ENCODE measurements at regions not wholly inside any gene's neighbourhood (a gene's known extent, or its start where the extent isn't known, plus 50 kb on each side); places are given as distances from the start of the nearest gene placed in this dataset.

DNA sequence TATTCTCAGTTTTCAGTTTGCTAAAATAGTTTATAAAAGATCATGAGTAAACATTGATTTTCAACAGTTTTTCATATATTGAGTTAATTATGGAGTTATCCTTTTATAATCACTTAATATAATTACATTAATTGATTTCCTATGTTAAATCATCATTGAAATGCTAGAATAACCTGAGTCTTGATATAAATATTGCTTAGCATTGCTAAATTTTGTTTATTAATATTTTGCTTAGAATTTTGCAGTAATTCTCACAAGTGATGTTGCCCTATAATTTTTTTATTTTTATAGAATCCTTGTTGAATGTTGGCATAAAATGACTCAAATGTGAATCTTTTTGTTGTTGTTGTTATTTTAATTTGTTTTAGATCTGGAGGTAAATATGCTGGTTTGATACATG lies 654.2 kb downstream of the OTOL1 start:
- DNase-seq (ENCODE audit: extremely low spot score, unreplicated experiment): no peak
- Mint-ChIP-seq H3K9me3 (no peaks in the 10 kb centered on the region), H3K27me3 (no peaks in the 10 kb centered on the region), H3K36me3 (no peaks in the 10 kb centered on the region), H3K4me1 (ENCODE audit: unreplicated experiment) (no peaks in the 10 kb centered on the region), H3K4me3 (no peak overlapping the region), H3K27ac (no peak overlapping the region)
- TF ChIP-seq, protein P1, sequence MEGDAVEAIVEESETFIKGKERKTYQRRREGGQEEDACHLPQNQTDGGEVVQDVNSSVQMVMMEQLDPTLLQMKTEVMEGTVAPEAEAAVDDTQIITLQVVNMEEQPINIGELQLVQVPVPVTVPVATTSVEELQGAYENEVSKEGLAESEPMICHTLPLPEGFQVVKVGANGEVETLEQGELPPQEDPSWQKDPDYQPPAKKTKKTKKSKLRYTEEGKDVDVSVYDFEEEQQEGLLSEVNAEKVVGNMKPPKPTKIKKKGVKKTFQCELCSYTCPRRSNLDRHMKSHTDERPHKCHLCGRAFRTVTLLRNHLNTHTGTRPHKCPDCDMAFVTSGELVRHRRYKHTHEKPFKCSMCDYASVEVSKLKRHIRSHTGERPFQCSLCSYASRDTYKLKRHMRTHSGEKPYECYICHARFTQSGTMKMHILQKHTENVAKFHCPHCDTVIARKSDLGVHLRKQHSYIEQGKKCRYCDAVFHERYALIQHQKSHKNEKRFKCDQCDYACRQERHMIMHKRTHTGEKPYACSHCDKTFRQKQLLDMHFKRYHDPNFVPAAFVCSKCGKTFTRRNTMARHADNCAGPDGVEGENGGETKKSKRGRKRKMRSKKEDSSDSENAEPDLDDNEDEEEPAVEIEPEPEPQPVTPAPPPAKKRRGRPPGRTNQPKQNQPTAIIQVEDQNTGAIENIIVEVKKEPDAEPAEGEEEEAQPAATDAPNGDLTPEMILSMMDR (conservative IDR thresholded peaks at IDR 0.05): no peak

DNA sequence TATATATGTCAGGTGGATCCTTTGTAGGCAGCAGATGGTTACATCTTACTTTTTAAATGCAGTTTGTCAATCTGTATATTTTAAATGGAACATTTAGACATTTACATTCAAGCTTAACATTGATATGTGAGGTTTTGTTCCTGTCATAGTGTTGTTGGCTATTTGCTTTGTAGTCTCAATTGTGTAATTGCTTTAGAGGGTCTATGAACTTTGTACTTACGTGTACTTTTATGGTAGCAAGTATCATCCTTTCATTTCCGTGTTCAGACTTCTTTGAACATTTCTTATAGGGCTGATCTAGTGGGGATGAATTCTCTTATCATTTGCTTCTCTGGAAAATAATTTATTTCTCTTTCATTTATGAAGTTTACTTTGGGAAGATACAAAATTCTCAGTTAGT lies 656.0 kb downstream of the OTOL1 start:
- no peaks in the 10 kb centered on the region for H3K36me3 Mint-ChIP-seq
- H3K27me3 Mint-ChIP-seq: no peaks in the 10 kb centered on the region
- H3K27ac Mint-ChIP-seq: no peak overlapping the region
- DNase-seq (ENCODE audit: extremely low spot score, unreplicated experiment): no peak
- TF ChIP-seq, protein P1 (conservative IDR thresholded peaks at IDR 0.05): no peak
- H3K4me1 Mint-ChIP-seq (ENCODE audit: unreplicated experiment): no peaks in the 10 kb centered on the region
- H3K9me3 Mint-ChIP-seq: no peaks in the 10 kb centered on the region
- H3K4me3 Mint-ChIP-seq: no peak overlapping the region

DNA sequence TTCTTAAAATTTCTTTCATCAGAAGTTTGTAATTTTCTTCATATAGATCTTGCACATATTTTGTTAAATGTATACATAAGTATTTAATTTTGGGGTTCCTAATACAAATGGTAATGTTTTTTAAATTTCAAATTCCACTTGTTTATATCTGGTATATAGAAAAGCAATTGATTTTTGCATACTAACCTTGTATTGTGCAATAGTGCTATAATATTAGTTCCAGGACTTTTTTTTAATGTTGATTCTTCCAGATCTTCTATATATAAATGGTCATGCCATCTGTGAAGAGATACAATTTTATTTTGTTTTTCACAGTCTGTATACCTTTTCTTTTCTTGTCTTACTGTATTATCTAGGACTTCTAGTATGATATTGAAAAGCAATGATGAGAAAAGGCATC lies 665.0 kb downstream of the OTOL1 start:
- Mint-ChIP-seq H3K4me3 (no peak overlapping the region), H3K4me1 (ENCODE audit: unreplicated experiment) (no peaks in the 10 kb centered on the region), H3K36me3 (no peaks in the 10 kb centered on the region), H3K27me3 (no peaks in the 10 kb centered on the region), H3K27ac (no peak overlapping the region), H3K9me3 (no peaks in the 10 kb centered on the region)
- no peak for DNase-seq (ENCODE audit: extremely low spot score, unreplicated experiment)
- TF ChIP-seq, protein P1 (conservative IDR thresholded peaks at IDR 0.05): no peak

DNA sequence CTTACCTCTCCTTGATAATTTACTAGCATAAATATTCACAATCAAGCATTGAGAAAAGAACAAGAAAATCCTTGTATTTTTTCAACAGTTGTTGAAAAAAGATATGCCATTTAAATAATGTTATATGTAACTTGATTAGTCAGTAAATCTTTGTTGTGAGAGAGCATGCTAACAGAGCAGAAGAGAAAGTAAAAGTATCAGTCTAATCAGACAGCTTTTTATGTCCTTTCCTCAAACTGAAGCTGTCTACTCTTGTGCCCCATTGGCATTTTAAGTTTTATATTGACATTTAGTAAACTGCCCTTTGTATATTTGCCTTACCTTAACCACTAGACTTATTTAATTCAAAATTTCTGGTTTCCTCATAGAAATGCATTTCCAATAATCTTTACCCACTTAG lies 668.7 kb downstream of the OTOL1 start:
- no peaks in the 10 kb centered on the region for H3K36me3 Mint-ChIP-seq
- TF ChIP-seq, protein P1 (conservative IDR thresholded peaks at IDR 0.05): no peak
- H3K27me3 Mint-ChIP-seq: no peaks in the 10 kb centered on the region
- H3K4me1 Mint-ChIP-seq (ENCODE audit: unreplicated experiment): no peaks in the 10 kb centered on the region
- no peak for DNase-seq (ENCODE audit: extremely low spot score, unreplicated experiment)
- no peaks in the 10 kb centered on the region for H3K9me3 Mint-ChIP-seq
- H3K27ac Mint-ChIP-seq: no peak overlapping the region
- no peak overlapping the region for H3K4me3 Mint-ChIP-seq

DNA sequence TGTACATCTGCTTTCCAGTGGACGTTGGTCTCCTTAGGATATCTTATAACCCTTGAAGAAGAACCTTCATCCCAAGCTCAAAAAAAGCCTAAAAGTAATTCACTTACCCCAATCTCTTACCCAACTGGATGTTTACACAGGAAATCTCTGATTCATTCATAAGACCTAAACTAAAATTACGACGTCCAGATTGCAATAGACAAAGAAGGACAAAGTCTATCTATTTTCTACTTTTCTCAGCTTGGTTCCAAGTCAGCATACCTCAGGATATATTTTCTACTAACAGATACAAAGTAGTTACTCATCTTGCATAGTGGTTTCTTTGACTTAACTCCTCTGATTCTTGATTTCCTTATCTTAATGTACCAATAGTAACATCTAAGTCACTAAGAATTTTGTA lies 669.9 kb downstream of the OTOL1 start:
- TF ChIP-seq, protein P1 (conservative IDR thresholded peaks at IDR 0.05): no peak
- DNase-seq (ENCODE audit: extremely low spot score, unreplicated experiment): no peak
- H3K27me3 Mint-ChIP-seq: no peaks in the 10 kb centered on the region
- H3K4me3 Mint-ChIP-seq: no peak overlapping the region
- no peaks in the 10 kb centered on the region for H3K9me3 Mint-ChIP-seq
- H3K36me3 Mint-ChIP-seq: no peaks in the 10 kb centered on the region
- no peaks in the 10 kb centered on the region for H3K4me1 Mint-ChIP-seq (ENCODE audit: unreplicated experiment)
- no peak overlapping the region for H3K27ac Mint-ChIP-seq

DNA sequence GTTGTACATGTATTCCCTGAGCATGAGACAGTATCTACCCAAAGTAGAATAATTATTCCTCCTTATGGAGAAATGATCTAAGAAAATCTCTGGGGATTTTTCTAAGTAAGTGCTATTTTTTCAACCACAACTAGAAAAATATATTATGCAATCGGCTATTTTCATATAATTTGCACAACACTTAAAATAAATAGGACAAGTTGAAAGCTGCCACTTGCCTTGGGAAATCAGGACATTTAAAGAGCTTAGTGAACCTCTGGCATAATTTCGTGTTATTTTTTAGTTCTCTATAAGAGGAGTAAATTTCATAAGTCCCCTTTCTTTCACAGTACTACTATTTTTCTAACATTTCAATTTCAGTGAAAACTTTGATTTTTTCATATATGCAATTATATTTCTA lies 672.1 kb downstream of the OTOL1 start:
- Mint-ChIP-seq H3K4me1 (ENCODE audit: unreplicated experiment) (no peaks in the 10 kb centered on the region), H3K36me3 (no peaks in the 10 kb centered on the region), H3K27me3 (no peaks in the 10 kb centered on the region), H3K9me3 (no peaks in the 10 kb centered on the region), H3K4me3 (no peak overlapping the region), H3K27ac (no peak overlapping the region)
- TF ChIP-seq, protein P1 (conservative IDR thresholded peaks at IDR 0.05): no peak
- DNase-seq (ENCODE audit: extremely low spot score, unreplicated experiment): no peak

All from type B pancreatic cell (in vitro differentiated cells).